Activated B cell treated with CpG ODN at 0.5 μM for 24 hours (primary cell): ENCODE measurements at regions not wholly inside any gene's neighbourhood (a gene's known extent, or its start where the extent isn't known, plus 50 kb on each side); places are given as distances from the start of the nearest gene placed in this dataset.

Experiments used
- ATAC-seq: fragments of 200-7000 bp; cut with Tn5 transposase; one replicate; pipeline ENCODE4 v1.10.0; 2021; ENCODE audit warnings: low read depth, mild to moderate bottlenecking, moderate library complexity
- CTCF ChIA-PET: fragments of 350-600 bp; sonication (Branson Sonifier 250); formaldehyde crosslinking; loops from one replicate; lab custom pipeline; 2021; ENCODE audit warnings: antibody characterized with exemption; lab: Charles Lee
- POLR2A ChIA-PET: fragments of 350-600 bp; sonication (Branson Sonifier 250); formaldehyde crosslinking; loops from one replicate; lab custom pipeline; 2021; ENCODE audit warnings: antibody characterized with exemption; lab: Charles Lee
- DNase-seq: peaks from one replicate; pipeline ENCODE4 v3.0.0; 2022
- H3K27ac Mint-ChIP-seq: one replicate; pipeline ENCODE4 v1.8.0; 2020; ENCODE audit warnings: mixed read lengths
- H3K27me3 Mint-ChIP-seq: one replicate; pipeline ENCODE4 v1.8.0; 2021; ENCODE audit warnings: mixed read lengths
- H3K36me3 Mint-ChIP-seq: one replicate; pipeline ENCODE4 v1.8.0; 2021; ENCODE audit warnings: low read depth, mixed read lengths
- H3K4me1 Mint-ChIP-seq: one replicate; pipeline ENCODE4 v1.8.0; 2021; ENCODE audit warnings: mixed read lengths
- H3K4me3 Mint-ChIP-seq: one replicate; pipeline ENCODE4 v1.8.0; 2020; ENCODE audit warnings: mild to moderate bottlenecking, mixed read lengths
- H3K9me3 Mint-ChIP-seq: one replicate; pipeline ENCODE4 v1.8.0; 2020; ENCODE audit warnings: mixed read lengths
- CTCF ChIP-seq: fragments of 200-600 bp; IDR thresholded peaks from one replicate; pipeline ENCODE4 v1.8.0; 2022; ENCODE audit warnings: antibody characterized with exemption, mild to moderate bottlenecking
- intact Hi-C: fragments of 100-400 bp; cut with micrococcal nuclease; formaldehyde crosslinking; loops from one replicate; pipeline ENCODE4 v1.15.1; 2024

DNA sequence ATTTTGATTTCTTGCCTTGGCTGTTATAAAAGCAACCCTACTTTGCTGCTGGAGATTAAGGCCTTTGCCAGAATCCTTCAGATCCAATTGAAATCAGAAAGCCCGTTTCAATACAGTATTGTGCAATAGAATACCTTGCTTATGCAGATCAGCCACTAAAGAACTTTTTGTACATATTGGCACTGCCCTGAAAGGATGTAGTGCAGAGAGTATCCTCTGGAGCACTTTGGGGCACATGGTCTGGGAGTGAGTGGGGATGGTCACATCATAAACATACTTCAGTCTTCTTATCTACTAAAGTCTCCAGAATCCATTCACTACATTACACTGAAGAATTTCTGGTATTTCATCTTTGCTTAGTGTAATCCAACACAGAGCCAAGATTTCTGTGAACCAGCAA is 189.0 kb downstream of the CENPF start:
- CTCF ChIA-PET = no interaction called here
- Mint-ChIP-seq H3K4me1 (no peaks in the 10 kb centered on the region), H3K27ac (no peak overlapping the region), H3K4me3 (no peak overlapping the region), H3K36me3 (no peaks in the 10 kb centered on the region), H3K9me3 (peaks cover 3% of the 10 kb centered on the region), H3K27me3 (no peaks in the 10 kb centered on the region)
- intact Hi-C loops = no loop called here
- ATAC-seq = no peak
- TF ChIP-seq CTCF = no peak
- DNase-seq = no peak
- POLR2A ChIA-PET = no interaction called here

DNA sequence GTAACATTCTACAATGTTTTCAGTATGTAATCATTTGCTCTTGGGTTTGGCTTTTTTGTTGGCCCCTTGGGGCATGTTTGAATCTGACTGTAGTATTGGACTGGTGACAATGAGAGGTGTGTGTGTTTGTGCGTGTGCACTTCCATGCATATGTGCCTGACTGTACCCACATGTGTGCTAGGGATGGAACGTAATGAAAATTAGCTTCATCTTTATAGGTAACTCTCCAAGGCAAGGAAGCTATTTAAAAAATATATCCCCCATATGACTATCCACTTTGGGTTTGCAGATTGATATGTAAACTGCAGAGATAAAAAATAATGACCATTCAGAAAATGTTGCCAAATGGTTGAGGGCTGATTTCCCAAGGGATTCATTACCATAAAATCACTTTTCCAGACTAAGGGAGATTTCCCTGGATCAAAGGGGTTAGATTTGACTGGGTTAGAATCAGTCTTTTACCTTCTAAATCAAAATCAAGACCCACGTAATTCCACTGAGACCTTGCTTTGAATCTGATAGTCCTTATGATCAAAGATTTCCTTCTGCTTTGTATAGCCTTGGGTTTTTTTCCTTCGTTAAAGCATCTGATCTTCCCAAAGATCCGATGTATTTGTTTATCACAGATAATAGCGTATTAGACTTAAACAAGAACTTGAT is 189.7 kb downstream of the CENPF start:
- H3K27ac Mint-ChIP-seq = no peak overlapping the region
- ChIA-PET CTCF (no interaction called here), POLR2A (no interaction called here)
- TF ChIP-seq CTCF = no peak
- peaks cover 3% of the 10 kb centered on the region for H3K9me3 Mint-ChIP-seq
- no peak overlapping the region for H3K4me3 Mint-ChIP-seq
- no peaks in the 10 kb centered on the region for H3K4me1 Mint-ChIP-seq
- H3K36me3 Mint-ChIP-seq = no peaks in the 10 kb centered on the region
- no peak for DNase-seq
- no peaks in the 10 kb centered on the region for H3K27me3 Mint-ChIP-seq
- intact Hi-C loops = no loop called here
- ATAC-seq = no peak

GRCh38 chr1:214793708-214794107 is 190.7 kb downstream of the CENPF start:
- intact Hi-C loops = no loop called here
- ATAC-seq = no peak
- no peaks in the 10 kb centered on the region for H3K4me1 Mint-ChIP-seq
- no peaks in the 10 kb centered on the region for H3K36me3 Mint-ChIP-seq
- no peak overlapping the region for H3K27ac Mint-ChIP-seq
- no peak for DNase-seq
- ChIA-PET CTCF (no interaction called here), POLR2A (no interaction called here)
- TF ChIP-seq CTCF = no peak
- H3K27me3 Mint-ChIP-seq = no peaks in the 10 kb centered on the region
- peaks cover 3% of the 10 kb centered on the region for H3K9me3 Mint-ChIP-seq
- no peak overlapping the region for H3K4me3 Mint-ChIP-seq

GRCh38 chr1:214801191-214801590 is 198.2 kb downstream of the CENPF start:
- no peak for ATAC-seq
- intact Hi-C loops = no loop called here
- ChIA-PET CTCF (no interaction called here), POLR2A (no interaction called here)
- Mint-ChIP-seq H3K27me3 (no peaks in the 10 kb centered on the region), H3K4me1 (no peaks in the 10 kb centered on the region), H3K27ac (no peak overlapping the region), H3K4me3 (no peak overlapping the region), H3K36me3 (no peaks in the 10 kb centered on the region), H3K9me3 (peaks cover 8% of the 10 kb centered on the region)
- no peak for TF ChIP-seq CTCF
- DNase-seq = no peak

- Mint-ChIP-seq H3K4me1 (no peaks in the 10 kb centered on the region), H3K27me3 (no peaks in the 10 kb centered on the region), H3K4me3 (no peak overlapping the region), H3K27ac (no peak overlapping the region), H3K9me3 (peaks cover 16% of the 10 kb centered on the region), H3K36me3 (no peaks in the 10 kb centered on the region)
- ChIA-PET CTCF (no interaction called here), POLR2A (no interaction called here)
- ATAC-seq = no peak
- no peak for DNase-seq
- intact Hi-C loops = no loop called here
- no peak for TF ChIP-seq CTCF
Measured at GRCh38 chr1:214808845-214809460, 206.0 kb downstream of the CENPF start.
